ENCODE measurements at regions not wholly inside any gene's neighbourhood (a gene's known extent, or its start where the extent isn't known, plus 50 kb on each side); places are given as distances from the start of the nearest gene placed in this dataset.

DNA sequence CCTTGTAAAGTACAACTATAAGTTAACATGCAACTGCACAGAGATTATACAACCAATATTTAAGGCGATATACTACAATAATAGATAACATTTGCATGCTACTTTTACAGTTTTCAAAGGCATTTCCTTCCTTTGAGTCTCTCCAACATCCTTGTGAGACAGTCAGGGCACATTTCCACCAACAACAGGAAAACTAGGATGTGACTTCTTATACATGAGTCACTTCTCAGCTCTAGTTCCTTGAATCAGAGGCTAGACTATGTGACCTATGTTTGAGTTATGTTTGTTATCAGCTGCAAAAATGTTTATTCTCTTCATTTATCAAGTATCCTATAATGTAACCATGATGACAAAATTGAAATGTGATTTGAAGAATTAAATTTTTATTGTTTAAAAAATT lies 51.7 kb upstream of the TFAP2D start:
- ATAC-seq, result no peak
- TF ChIP-seq BACH2 (CRISPR knock-in tag; IDR thresholded peaks at IDR 0.05; ENCODE audit: borderline replicate concordance) (no peak), ZNF70 (CRISPR knock-in tag; IDR thresholded peaks at IDR 0.05) (no peak), ESRRG (CRISPR knock-in tag; IDR thresholded peaks at IDR 0.05) (no peak), GLIS3 (CRISPR knock-in tag; IDR thresholded peaks at IDR 0.05) (no peak), TCF4 (CRISPR knock-in tag; IDR thresholded peaks at IDR 0.05; ENCODE audit: borderline replicate concordance) (no peak), ARNTL (CRISPR knock-in tag; IDR thresholded peaks at IDR 0.05; ENCODE audit: borderline replicate concordance, low read depth) (no peak), PPARA (CRISPR knock-in tag; IDR thresholded peaks at IDR 0.05; ENCODE audit: borderline replicate concordance) (no peak), OSR1 (CRISPR knock-in tag; IDR thresholded peaks at IDR 0.05) (no peak), ISL1 (CRISPR knock-in tag; IDR thresholded peaks at IDR 0.05) (no peak), ZNF565 (CRISPR knock-in tag; conservative IDR thresholded peaks at IDR 0.05; ENCODE audit: low read depth) (no peak), CSDC2 (CRISPR knock-in tag; IDR thresholded peaks at IDR 0.05) (no peak)
- TF ChIP-seq, protein P1, sequence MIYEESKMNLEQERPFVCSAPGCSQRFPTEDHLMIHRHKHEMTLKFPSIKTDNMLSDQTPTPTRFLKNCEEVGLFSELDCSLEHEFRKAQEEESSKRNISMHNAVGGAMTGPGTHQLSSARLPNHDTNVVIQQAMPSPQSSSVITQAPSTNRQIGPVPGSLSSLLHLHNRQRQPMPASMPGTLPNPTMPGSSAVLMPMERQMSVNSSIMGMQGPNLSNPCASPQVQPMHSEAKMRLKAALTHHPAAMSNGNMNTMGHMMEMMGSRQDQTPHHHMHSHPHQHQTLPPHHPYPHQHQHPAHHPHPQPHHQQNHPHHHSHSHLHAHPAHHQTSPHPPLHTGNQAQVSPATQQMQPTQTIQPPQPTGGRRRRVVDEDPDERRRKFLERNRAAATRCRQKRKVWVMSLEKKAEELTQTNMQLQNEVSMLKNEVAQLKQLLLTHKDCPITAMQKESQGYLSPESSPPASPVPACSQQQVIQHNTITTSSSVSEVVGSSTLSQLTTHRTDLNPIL (CRISPR knock-in tag; IDR thresholded peaks at IDR 0.05; ENCODE audit: low read depth), result no peak

Data from SK-N-SH treated with all-trans-retinoic acid at 6 μM for 48 hours (cell line).